HG03342 (cell line): ENCODE measurements at regions not wholly inside any gene's neighbourhood (a gene's known extent, or its start where the extent isn't known, plus 50 kb on each side); places are given as distances from the start of the nearest gene placed in this dataset.
A peak's percentile ranks its signal among the peaks of the same experiment; 100 is the strongest.
"Not testable (repeated sequence)": the region's sequence is repeated elsewhere in the genome, so short reads cannot be mapped to it uniquely, and the experiment has no call there.

ENCODE experiments used
- ATAC-seq: cut with Tn5 transposase; IDR thresholded peaks from one replicate; pipeline ENCODE4 v1.9.1; 2021; ENCODE audit warnings: mild to moderate bottlenecking, moderate library complexity; ENCODE audit not compliant: unreplicated experiment

DNA sequence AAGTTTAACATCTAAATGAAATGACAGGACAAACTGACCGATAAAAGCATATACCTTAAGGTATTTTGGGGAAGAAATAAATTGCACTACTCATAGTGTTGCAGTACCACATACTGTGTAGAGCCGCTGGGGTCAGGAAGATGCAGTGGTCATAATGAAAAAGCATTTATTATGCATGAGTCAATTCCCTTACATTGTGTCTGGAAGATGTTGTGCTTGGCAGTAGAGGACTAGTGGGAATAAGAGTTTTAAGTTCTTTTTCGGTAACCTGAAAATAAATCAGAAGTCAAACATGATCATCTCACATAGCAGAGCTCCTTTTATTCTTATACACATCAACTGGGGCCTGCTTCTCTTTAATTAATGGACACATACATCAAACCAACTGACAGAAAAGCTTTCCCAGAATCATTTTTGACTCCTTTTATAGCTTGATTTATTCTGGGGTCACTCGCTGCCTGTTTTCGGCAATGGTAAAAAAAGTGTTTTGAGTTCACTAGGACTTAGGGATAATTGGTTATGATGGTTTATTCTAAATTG lies 262.5 kb upstream of the CHD1 start:
- no peak for ATAC-seq

GRCh38 chr5:99187611-99188010 lies 258.8 kb upstream of the CHD1 start:
- no peak for ATAC-seq

DNA sequence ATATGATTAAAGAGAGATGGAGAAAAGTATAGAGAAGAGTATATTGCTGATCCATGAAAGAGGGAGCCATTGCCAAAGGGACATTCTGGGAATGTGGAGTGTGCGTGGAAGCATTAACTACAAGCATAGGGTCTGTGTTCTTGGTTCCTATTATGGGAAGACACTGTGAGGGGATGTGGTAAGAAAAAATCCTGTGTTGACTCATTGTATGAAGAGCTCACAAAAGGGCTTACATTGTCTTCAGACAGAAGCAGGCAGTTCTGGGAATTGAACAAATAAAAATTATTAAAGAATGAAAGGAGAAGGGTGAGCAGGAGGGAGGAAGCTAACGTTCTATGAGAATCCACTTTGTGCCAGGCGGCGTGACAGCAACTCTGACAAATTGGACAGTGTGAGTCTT lies 250.4 kb upstream of the CHD1 start:
- ATAC-seq: no peak

GRCh38 chr5:99177796-99178195 lies 249.0 kb upstream of the CHD1 start:
- no peak for ATAC-seq

DNA sequence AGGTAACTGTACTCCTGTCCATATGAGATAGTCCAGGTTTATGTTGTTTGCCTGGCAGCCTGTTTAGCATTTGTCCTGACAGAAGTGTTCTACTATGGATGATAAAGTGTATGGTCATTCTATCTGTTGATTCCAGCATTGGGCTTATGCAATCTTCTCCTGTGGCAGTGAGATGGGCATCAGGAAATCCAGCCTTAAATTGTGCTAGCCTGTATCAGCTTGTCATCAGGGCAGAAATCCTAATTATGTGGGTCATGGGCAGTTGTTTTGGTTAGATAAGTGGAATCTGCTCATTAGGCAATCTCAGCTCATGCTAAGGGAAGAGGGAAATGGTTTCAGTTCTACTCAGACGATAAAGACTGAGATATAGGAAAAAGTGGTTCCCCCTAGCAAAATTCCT lies 247.4 kb upstream of the CHD1 start:
- no peak for ATAC-seq

- ATAC-seq: no peak
These were observed 240.5 kb upstream of the CHD1 start for GRCh38 chr5:99169309-99169708.

DNA sequence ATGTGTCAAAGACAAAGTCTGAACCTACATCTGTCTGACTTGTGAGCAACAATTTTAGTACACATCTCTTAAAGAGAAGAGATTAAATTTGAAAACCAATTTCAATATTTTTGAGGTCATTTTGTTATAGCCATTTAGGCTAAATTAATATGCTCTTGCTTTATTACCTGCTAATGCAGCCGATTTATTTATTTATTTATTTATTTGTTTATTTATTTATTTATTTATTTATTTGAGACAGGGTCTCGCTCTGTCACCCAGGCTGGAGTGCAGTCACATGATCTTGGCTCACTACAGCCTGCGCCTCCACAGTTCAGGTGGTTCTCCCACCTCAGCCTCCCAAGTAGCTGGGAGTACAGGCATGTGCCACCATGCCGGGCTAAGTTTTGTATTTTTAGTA lies 232.7 kb upstream of the CHD1 start:
- not testable (repeated sequence) for ATAC-seq

- no peak for ATAC-seq
These were observed 227.9 kb upstream of the CHD1 start for GRCh38 chr5:99156688-99157087.

- ATAC-seq: not testable (repeated sequence)
These were observed 214.5 kb upstream of the CHD1 start for GRCh38 chr5:99143283-99143795.

DNA sequence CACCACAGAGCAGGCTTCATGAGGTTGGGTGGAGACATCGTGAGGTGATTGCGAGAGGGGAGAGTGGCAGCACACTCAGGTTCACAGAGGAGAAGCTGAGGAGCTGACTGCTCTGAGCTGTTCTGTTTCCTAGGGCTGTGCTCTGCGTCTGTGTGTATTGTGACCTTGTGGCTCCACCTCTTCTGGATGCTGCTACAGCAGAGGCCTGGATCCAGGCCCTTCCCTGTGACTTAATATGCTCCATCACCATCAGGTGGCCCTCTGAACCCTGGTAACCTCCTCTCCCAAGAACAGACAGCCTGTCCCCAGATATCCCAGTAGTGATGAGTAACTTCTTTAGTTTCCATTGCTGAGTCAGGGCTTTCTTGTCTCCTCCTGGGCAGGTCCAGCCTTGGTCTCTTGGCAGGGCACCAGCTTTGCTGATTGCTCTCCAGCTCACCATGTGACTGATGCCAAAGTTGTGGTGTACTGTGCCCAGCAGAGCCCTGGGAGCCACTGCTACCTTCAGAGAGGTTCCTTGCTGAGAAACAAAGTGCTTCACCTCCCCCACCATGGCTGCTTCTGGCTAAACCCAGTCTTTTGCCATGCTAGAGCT lies 212.8 kb upstream of the CHD1 start:
- ATAC-seq: no peak

- no peak for ATAC-seq
These were observed 210.1 kb upstream of the CHD1 start for GRCh38 chr5:99138911-99139310.

DNA sequence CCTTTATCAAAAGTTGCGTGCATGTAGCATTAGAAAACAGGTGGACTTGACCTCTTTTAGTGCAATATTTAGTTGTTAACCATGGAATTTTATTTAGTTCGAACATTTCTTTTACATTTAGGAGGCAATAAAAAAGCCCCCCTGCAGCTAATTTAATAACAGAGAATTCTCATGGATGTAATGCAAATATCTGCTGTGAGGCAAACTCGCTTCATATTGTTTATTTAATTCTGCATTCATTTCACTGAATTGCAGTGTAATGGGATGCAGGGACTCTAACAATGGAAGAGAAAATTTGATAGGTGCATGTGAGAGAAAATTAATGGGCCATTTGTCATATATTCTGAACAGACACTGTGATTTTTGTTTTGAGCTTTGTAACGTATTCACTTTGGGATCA lies 205.1 kb upstream of the CHD1 start:
- no peak for ATAC-seq

DNA sequence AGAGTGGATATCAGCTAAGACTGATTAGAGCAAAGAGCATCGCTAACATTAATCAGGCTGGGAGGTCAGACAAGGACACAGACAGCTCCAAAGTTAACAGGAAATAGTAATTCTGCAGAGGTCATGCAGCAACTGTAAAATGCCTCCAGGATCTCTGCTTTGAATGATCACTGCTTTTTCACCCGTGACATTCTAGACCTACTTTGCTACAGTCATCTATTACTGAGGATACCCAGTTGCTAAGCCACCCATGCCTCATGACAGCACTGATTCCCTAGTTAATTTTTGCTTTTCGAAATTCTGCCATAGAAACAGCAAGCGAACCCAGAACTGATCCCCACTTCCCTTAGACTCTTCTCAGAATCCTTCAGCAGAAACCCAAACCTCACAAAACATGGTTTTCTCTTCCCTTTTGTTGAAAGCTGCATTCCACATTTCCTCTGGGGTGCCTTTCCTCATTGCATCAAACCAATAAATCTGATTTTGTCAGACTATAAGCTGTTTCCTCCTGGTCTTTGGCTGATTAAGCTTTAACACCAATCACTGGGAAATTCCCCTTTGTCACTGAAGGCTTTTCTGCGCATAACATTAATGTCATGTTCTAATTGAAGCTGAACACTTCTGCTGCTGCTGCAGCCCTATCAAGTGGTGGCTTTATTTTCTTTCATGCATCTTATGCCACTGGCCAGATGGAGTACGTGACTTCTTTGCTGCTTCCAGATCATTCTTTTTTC lies 201.1 kb upstream of the CHD1 start:
- no peak for ATAC-seq

GRCh38 chr5:99122976-99123375 lies 194.2 kb upstream of the CHD1 start:
- no peak for ATAC-seq

DNA sequence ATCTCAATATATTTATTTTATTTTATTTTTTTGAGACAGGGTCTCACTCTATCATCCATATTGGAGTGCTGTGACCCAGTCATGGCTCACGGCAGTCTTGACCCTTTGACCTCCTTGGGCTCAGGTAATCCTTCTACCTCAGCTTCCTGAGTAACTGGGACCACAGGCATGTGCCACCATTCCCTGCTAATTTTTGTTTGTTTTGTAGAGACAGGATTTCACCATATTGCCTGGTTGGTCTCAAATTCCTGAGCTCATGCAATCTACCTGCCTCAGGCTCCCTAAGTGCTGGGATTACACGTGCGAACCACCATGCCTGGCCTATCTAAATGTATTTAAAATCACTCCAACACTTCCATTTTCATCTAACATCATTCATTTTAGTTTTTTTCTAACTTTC lies 190.5 kb upstream of the CHD1 start:
- ATAC-seq: no peak

- no peak for ATAC-seq
These were observed 187.7 kb upstream of the CHD1 start for GRCh38 chr5:99116526-99116925.

- ATAC-seq: no peak
These were observed 181.1 kb upstream of the CHD1 start for GRCh38 chr5:99109894-99110293.

DNA sequence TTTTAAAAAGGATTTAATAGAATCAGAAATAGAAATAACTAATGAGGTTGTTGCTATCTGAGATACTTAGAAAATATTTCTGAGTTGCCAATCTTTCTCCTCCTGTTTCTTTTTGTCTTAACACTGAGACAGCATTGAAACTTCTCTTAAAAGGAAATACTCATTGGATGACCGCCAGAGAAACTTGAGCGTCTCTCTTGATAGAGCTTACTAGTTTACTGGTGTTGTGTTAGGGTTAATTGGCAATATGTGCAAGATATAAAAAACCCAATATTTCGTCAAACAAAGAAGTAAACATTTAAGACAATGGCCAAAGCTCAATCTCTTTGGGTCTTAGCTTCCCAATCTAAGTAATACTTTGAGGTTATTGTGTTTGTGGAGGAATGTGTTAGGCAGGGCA lies 176.4 kb upstream of the CHD1 start:
- ATAC-seq: no peak

DNA sequence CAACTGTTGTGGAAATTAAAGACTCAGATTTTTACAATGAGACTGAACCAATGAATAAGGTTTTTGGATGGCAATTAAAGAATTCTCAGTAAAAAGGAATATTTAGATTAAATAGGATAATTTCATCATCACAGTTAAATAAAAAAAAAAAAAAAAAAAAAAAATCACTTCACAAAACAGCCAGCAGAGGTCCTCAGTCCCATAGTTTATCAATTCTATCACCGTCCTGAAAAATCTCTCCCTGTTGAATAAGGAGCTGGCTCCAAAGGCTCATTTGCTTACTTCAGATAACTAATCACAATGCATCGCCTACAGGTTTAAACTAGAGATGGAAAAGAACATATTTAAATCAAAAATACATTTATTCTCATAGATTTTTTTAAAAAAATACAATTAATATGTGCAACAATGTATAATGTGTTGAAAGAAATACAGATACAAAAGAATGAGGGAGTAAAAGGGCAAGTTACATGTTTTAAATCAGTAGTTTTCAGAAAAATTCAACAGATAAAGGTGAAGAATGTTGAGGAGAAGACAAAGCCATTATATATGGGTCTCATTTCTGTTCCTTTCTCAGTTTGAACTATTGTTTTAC lies 175.8 kb upstream of the CHD1 start:
- peak; percentile 44 for ATAC-seq

DNA sequence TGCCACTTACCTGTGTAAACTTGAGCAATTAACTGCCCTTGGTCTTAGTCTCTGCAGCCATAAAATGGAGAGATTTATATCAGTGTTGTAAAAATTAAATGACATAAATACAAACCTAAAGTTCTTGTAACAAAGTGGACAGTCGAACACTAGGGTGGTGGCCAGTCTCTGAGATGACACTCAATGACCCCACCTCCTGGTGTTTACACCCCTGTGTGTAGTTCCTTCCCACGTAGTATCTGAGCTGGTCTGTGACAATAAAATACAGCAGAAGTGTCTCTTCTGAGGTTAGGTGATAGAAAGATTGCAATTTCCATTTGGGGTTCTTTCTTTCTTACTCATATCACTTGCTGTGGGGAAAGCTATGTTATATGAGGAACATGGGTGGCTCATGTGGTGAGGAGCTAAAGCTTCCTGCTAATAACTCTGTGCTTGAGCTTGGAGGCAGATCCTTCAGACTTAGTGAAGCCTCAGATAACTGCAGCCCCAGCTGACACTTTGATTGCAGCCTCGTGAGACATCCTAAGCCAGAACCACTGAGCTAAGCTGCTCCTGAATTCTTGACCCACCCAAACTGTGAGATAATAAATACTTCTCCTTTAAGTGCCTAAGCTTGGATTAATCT lies 173.4 kb upstream of the CHD1 start:
- ATAC-seq: no peak

DNA sequence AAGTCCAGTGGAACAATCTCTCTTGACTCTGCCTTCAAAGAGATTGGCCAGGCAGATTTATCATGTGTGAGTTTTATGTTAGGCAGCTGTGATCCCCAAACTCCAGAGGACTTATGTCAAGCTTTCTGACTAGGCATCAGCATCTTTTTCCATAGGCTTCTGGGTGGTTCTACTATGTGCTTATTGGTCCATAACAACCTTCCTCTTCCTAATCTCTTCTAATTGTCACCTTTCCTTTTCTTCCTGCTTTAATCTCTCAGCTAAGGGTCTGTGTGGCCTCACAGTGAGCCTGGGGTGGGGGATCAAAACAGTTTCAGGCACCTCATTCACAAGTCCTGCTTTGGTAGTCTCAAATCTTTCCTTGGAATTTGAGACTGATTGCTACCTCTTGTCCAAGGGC lies 170.9 kb upstream of the CHD1 start:
- no peak for ATAC-seq
